HG02970 (cell line): ENCODE measurements at regions not wholly inside any gene's neighbourhood (a gene's known extent, or its start where the extent isn't known, plus 50 kb on each side); places are given as distances from the start of the nearest gene placed in this dataset.
"Not testable (repeated sequence)": the region's sequence is repeated elsewhere in the genome, so short reads cannot be mapped to it uniquely, and the experiment has no call there.

Experiments
- ATAC-seq: cut with Tn5 transposase; IDR thresholded peaks from one replicate; pipeline ENCODE4 v1.9.1; 2021; ENCODE audit warnings: mild to moderate bottlenecking, moderate library complexity, moderate number of reproducible peaks; ENCODE audit not compliant: unreplicated experiment, low FRiP score

- ATAC-seq = no peak
These were observed 168.2 kb upstream of the SSTR1 start for GRCh38 chr14:38039496-38039895.

- no peak for ATAC-seq
These were observed 167.3 kb upstream of the SSTR1 start for GRCh38 chr14:38040411-38040810.

- no peak for ATAC-seq
These were observed 165.4 kb upstream of the SSTR1 start for GRCh38 chr14:38042322-38042721.

- ATAC-seq = no peak
These were observed 163.0 kb upstream of the SSTR1 start for GRCh38 chr14:38044710-38045109.

- ATAC-seq = no peak
These were observed 162.2 kb upstream of the SSTR1 start for GRCh38 chr14:38045461-38045860.

- ATAC-seq = no peak
These were observed 161.5 kb upstream of the SSTR1 start for GRCh38 chr14:38046160-38046559.

- no peak for ATAC-seq
These were observed 160.4 kb upstream of the SSTR1 start for GRCh38 chr14:38047195-38047902.

GRCh38 chr14:38053666-38054065 is 154.0 kb upstream of the SSTR1 start:
- no peak for ATAC-seq

- no peak for ATAC-seq
These were observed 151.4 kb upstream of the SSTR1 start for GRCh38 chr14:38056270-38056669.

- not testable (repeated sequence) for ATAC-seq
These were observed 145.5 kb upstream of the SSTR1 start for GRCh38 chr14:38062223-38062622.

- ATAC-seq = no peak
These were observed 143.9 kb upstream of the SSTR1 start for GRCh38 chr14:38063711-38064320.

- ATAC-seq = no peak
These were observed 142.5 kb upstream of the SSTR1 start for GRCh38 chr14:38065106-38065762.

- ATAC-seq = no peak
These were observed 137.6 kb upstream of the SSTR1 start for GRCh38 chr14:38070061-38070588.

GRCh38 chr14:38073641-38074040 is 134.1 kb upstream of the SSTR1 start:
- ATAC-seq = no peak

- ATAC-seq = no peak
These were observed 133.6 kb upstream of the SSTR1 start for GRCh38 chr14:38074081-38074480.

GRCh38 chr14:38074754-38075153 is 132.9 kb upstream of the SSTR1 start:
- no peak for ATAC-seq

- no peak for ATAC-seq
These were observed 129.3 kb upstream of the SSTR1 start for GRCh38 chr14:38078393-38078792.

GRCh38 chr14:38079268-38079667 is 128.4 kb upstream of the SSTR1 start:
- peak; percentile 94 for ATAC-seq

- ATAC-seq = no peak
These were observed 127.8 kb upstream of the SSTR1 start for GRCh38 chr14:38079886-38080285.

GRCh38 chr14:38080696-38081095 is 127.0 kb upstream of the SSTR1 start:
- no peak for ATAC-seq

GRCh38 chr14:38083039-38083438 is 124.7 kb upstream of the SSTR1 start:
- no peak for ATAC-seq

GRCh38 chr14:38089123-38089522 is 118.6 kb upstream of the SSTR1 start:
- ATAC-seq = no peak
